KMS-11 (cell line): ENCODE measurements at regions not wholly inside any gene's neighbourhood (a gene's known extent, or its start where the extent isn't known, plus 50 kb on each side); places are given as distances from the start of the nearest gene placed in this dataset.

Experiments used
- H2AFZ ChIP-seq: fragments of 200-600 bp; sonication (generic); 2 replicates; pipeline ENCODE4 v1.6.1; 2016; ENCODE audit warnings: antibody characterized with exemption, mixed run types, low read depth
- H3K27ac ChIP-seq: fragments of 200-600 bp; sonication (generic); 2 replicates; pipeline ENCODE4 v1.6.1; 2016; ENCODE audit warnings: mild to moderate bottlenecking, mixed run types
- H3K27me3 ChIP-seq: fragments of 200-600 bp; sonication (generic); 2 replicates; pipeline ENCODE4 v1.6.1; 2017; ENCODE audit warnings: mild to moderate bottlenecking, low read depth, mixed run types, moderate library complexity; ENCODE audit not compliant: insufficient read depth
- H3K36me3 ChIP-seq: fragments of 200-600 bp; sonication (generic); 2 replicates; pipeline ENCODE4 v1.6.1; 2017; ENCODE audit warnings: mild to moderate bottlenecking, mixed run types; ENCODE audit not compliant: insufficient read depth
- H3K4me1 ChIP-seq: fragments of 200-600 bp; sonication (generic); 2 replicates; pipeline ENCODE4 v1.6.1; 2016; ENCODE audit warnings: mild to moderate bottlenecking, low read depth, mixed run types; ENCODE audit not compliant: poor library complexity, severe bottlenecking
- H3K4me2 ChIP-seq: fragments of 200-600 bp; sonication (generic); 2 replicates; pipeline ENCODE4 v1.7.0; 2016; ENCODE audit warnings: mild to moderate bottlenecking, mixed run types
- H3K4me3 ChIP-seq: fragments of 200-600 bp; sonication (generic); IDR thresholded peaks from 2 replicates; pipeline ENCODE4 v1.6.1; 2017; ENCODE audit warnings: low read depth, low read length, mixed read lengths; ENCODE audit not compliant: insufficient read depth
- H3K79me2 ChIP-seq: fragments of 200-600 bp; sonication (generic); 2 replicates; pipeline ENCODE4 v1.6.1; 2016; ENCODE audit warnings: low read depth, mixed run types; ENCODE audit not compliant: insufficient read depth
- H3K9ac ChIP-seq: fragments of 200-600 bp; sonication (generic); 2 replicates; pipeline ENCODE4 v1.6.1; 2016; ENCODE audit warnings: mild to moderate bottlenecking, mixed run types
- H4K20me1 ChIP-seq: fragments of 200-600 bp; sonication (generic); 2 replicates; pipeline ENCODE4 v1.6.1; 2016; ENCODE audit warnings: mild to moderate bottlenecking, mixed run types; ENCODE audit not compliant: insufficient read depth
- TF ChIP-seq, protein P1 (sequence below): fragments of 200-600 bp; sonication (generic); conservative IDR thresholded peaks from 2 replicates; pipeline ENCODE4 v1.6.1; 2017; ENCODE audit warnings: low read depth, mild to moderate bottlenecking, antibody characterized with exemption, low read length, moderate library complexity, mixed read lengths

DNA sequence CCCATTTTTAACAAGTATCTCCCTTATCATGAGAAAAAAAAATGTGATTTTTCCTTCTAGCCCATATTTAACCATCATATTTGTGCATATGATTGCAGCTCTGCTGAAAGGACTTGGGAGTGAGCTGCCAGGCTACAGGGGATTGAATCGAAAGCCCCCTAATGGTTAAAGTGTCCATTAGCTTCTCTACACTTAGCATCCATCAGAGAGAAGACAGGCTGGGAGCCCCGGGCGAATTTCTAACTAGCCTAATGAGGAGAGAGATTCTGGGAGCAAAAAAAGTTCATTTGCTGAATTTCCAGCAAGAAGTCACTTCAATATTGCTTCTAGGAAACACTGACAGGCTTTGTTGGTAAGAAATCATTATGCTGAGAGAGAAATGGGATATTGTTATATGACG is 848.8 kb downstream of the TDRD15 start:
- no peak overlapping the region for H3K27ac ChIP-seq
- no peak overlapping the region for H3K4me2 ChIP-seq
- TF ChIP-seq, protein P1, sequence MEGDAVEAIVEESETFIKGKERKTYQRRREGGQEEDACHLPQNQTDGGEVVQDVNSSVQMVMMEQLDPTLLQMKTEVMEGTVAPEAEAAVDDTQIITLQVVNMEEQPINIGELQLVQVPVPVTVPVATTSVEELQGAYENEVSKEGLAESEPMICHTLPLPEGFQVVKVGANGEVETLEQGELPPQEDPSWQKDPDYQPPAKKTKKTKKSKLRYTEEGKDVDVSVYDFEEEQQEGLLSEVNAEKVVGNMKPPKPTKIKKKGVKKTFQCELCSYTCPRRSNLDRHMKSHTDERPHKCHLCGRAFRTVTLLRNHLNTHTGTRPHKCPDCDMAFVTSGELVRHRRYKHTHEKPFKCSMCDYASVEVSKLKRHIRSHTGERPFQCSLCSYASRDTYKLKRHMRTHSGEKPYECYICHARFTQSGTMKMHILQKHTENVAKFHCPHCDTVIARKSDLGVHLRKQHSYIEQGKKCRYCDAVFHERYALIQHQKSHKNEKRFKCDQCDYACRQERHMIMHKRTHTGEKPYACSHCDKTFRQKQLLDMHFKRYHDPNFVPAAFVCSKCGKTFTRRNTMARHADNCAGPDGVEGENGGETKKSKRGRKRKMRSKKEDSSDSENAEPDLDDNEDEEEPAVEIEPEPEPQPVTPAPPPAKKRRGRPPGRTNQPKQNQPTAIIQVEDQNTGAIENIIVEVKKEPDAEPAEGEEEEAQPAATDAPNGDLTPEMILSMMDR: no peak
- H3K79me2 ChIP-seq: no peaks in the 10 kb centered on the region
- H3K4me3 ChIP-seq: no peak overlapping the region
- H3K4me1 ChIP-seq: no peaks in the 10 kb centered on the region
- H3K9ac ChIP-seq: no peak overlapping the region
- H2AFZ ChIP-seq: no peak overlapping the region
- H3K36me3 ChIP-seq: no peaks in the 10 kb centered on the region
- H4K20me1 ChIP-seq: no peaks in the 10 kb centered on the region
- H3K27me3 ChIP-seq: no peaks in the 10 kb centered on the region

DNA sequence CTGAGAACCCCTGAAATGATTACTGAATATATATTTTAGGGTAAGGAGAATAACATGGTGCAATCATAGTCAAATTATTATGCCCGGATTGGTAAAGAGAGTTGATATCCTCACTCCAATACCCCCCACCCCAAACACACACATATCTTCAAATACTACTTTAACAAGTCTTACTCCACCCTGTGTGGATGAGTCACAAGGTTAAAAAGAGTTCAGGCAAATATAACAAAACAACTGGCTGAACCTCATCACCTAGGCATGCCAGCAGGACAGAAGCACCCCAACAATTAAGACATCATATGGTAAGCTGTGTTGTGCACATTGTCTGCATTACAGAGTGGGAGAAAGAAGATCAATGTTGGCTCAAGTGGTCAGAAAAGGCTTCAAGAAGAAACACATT is 857.4 kb downstream of the TDRD15 start:
- H3K36me3 ChIP-seq: no peaks in the 10 kb centered on the region
- H3K27me3 ChIP-seq: no peaks in the 10 kb centered on the region
- no peak overlapping the region for H2AFZ ChIP-seq
- TF ChIP-seq, protein P1: no peak
- no peak overlapping the region for H3K9ac ChIP-seq
- no peaks in the 10 kb centered on the region for H3K79me2 ChIP-seq
- no peak overlapping the region for H3K4me3 ChIP-seq
- H3K4me2 ChIP-seq: no peak overlapping the region
- H3K4me1 ChIP-seq: no peaks in the 10 kb centered on the region
- H4K20me1 ChIP-seq: no peaks in the 10 kb centered on the region
- no peak overlapping the region for H3K27ac ChIP-seq

DNA sequence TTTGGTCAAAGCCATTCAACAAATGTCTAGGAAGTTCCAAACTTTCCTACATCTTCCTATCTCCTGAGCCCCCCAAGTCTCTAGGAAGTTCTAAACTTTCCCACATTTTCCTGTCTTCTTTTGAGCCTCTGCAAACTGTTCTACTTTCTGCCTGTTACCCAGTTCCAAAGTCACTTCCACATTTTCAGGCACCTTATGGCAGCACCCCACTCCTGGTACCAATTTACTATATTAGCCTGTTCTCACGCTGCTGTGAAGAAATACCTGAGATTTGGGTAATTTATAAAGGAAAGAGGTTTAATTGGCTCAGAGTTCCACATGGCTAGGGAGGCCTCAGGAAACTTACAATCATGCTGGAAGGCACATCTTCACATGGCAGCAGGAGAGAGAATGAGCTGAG is 869.2 kb downstream of the TDRD15 start:
- no peak overlapping the region for H3K9ac ChIP-seq
- H4K20me1 ChIP-seq: no peaks in the 10 kb centered on the region
- no peaks in the 10 kb centered on the region for H3K79me2 ChIP-seq
- no peak overlapping the region for H3K27ac ChIP-seq
- no peak overlapping the region for H2AFZ ChIP-seq
- H3K27me3 ChIP-seq: no peaks in the 10 kb centered on the region
- H3K4me2 ChIP-seq: no peak overlapping the region
- H3K4me1 ChIP-seq: no peaks in the 10 kb centered on the region
- TF ChIP-seq, protein P1: no peak
- H3K4me3 ChIP-seq: no peak overlapping the region
- no peaks in the 10 kb centered on the region for H3K36me3 ChIP-seq

DNA sequence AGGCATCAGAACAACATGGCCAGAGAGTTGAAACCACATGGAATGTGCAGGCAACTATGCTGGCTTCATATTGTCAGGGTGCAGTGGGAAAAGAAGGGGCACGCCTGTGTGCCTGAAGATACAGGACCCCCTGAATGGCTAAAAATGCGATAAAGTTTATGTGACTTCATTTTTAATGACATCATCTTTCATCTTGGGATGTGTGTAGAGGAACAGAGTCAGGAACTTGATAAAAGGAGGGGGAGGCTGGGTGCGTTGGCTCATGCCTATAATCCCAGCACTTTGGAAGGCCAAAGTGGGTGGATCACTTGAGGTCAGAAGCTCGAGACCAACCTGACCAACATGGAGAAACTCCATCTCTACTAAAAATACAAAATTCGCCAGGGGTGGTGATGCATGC is 872.6 kb downstream of the TDRD15 start:
- Histone ChIP-seq H2AFZ (no peak overlapping the region), H3K4me3 (no peak overlapping the region), H3K36me3 (no peaks in the 10 kb centered on the region), H3K27ac (no peak overlapping the region), H3K9ac (no peak overlapping the region), H4K20me1 (no peaks in the 10 kb centered on the region), H3K4me2 (no peak overlapping the region), H3K79me2 (no peaks in the 10 kb centered on the region), H3K27me3 (no peaks in the 10 kb centered on the region), H3K4me1 (no peaks in the 10 kb centered on the region)
- TF ChIP-seq, protein P1: no peak

DNA sequence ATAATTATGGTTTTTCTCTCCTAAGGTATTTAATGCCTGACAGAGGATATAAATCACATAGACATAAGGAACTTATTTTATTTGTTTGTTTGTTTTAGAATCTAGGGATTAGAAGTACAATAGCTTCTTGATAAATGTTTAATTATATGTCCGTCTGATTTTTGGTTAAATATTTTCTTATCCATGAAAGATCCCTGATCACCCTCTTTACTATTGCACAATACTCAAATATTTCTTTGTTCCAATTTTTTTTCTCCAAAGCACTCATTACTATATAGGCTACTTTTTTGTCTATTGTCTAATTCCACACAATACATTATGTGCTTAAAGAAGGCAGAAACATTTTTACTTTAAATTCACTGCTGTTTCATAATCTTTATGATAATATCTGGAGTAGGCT is 875.8 kb downstream of the TDRD15 start:
- TF ChIP-seq, protein P1: no peak
- Histone ChIP-seq H3K9ac (no peak overlapping the region), H2AFZ (no peak overlapping the region), H3K79me2 (no peaks in the 10 kb centered on the region), H4K20me1 (no peaks in the 10 kb centered on the region), H3K4me3 (no peak overlapping the region), H3K4me2 (no peak overlapping the region), H3K27me3 (no peaks in the 10 kb centered on the region), H3K4me1 (no peaks in the 10 kb centered on the region), H3K36me3 (no peaks in the 10 kb centered on the region), H3K27ac (no peak overlapping the region)
